ENCODE measurements at regions not wholly inside any gene's neighbourhood (a gene's known extent, or its start where the extent isn't known, plus 50 kb on each side); places are given as distances from the start of the nearest gene placed in this dataset.
A peak's percentile ranks its signal among the peaks of the same experiment; 100 is the strongest.

DNA sequence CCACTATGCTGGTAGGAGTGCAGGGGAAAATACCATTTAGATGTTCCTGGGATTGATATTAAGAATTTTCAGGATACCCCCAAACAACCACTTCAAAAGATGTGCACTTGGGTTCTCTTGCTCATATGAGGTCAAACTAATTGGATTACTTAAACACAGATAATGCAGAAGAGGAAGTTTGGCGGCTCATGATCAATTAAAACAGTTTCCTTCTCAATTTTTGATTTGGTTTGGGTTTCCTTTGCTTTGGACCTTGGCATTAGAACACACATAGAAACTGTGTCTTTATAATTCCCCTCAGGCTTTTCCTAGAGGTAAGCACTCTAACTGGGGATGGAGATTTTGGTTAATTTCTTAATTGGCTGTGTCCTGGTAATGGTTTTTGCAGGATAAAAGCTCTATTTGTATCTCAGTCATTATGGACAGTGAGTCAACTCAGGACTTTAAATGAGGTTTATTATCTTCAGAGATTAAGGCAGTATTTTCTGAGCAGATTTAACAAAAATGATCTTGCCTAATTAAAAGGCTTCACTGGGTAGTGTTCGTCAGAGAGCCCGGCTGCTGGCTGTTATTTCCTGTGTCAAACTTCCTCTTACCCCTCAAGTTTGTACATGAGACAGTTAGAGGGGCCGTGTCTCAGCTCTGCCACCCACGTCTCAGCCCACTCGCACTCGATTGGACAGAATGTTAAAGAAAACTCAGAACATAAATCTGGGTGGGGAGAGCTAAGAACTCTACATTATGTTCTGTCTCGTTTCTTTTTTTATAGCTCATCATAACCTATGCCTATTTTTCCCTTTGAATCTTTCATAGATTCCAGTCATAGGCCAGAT lies 50.3 kb upstream of the PREP start:
- H3K4me1 Mint-ChIP-seq: peaks cover 9% of the 10 kb centered on the region
- H3K9me3 ChIP-seq (replicated peaks in 1 of 2; ENCODE audit: control insufficient read depth in 1 of 2, insufficient read depth in 1 of 2, low read length in 2 of 2): no peaks in the 10 kb centered on the region
- peaks cover 8 to 10% of the 10 kb centered on the region in 2 donors for H3K4me1 ChIP-seq (ENCODE audit: control insufficient read depth in 1 of 2, insufficient read depth in 2 of 2, low read length in 2 of 2)
- no peaks in the 10 kb centered on the region for H3K27me3 Mint-ChIP-seq (ENCODE audit: low read depth in 3 of 3)
- peaks cover 0 to 2% (median 0%) of the 10 kb centered on the region in 7 donors for H3K9me3 Mint-ChIP-seq
- H2AFZ ChIP-seq (ENCODE audit: insufficient read depth, low read depth, low read length, poor library complexity, severe bottlenecking): peak overlapping the region; percentile 33
- peak; percentile 3 to 8 (median 4) for DNase-seq
- TF ChIP-seq, protein P1, sequence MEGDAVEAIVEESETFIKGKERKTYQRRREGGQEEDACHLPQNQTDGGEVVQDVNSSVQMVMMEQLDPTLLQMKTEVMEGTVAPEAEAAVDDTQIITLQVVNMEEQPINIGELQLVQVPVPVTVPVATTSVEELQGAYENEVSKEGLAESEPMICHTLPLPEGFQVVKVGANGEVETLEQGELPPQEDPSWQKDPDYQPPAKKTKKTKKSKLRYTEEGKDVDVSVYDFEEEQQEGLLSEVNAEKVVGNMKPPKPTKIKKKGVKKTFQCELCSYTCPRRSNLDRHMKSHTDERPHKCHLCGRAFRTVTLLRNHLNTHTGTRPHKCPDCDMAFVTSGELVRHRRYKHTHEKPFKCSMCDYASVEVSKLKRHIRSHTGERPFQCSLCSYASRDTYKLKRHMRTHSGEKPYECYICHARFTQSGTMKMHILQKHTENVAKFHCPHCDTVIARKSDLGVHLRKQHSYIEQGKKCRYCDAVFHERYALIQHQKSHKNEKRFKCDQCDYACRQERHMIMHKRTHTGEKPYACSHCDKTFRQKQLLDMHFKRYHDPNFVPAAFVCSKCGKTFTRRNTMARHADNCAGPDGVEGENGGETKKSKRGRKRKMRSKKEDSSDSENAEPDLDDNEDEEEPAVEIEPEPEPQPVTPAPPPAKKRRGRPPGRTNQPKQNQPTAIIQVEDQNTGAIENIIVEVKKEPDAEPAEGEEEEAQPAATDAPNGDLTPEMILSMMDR (IDR thresholded peaks at IDR 0.05): no peak
- no peaks in the 10 kb centered on the region for H3K36me3 Mint-ChIP-seq
- intact Hi-C loops (cut with micrococcal nuclease): no loop called here
- H3K79me2 ChIP-seq (ENCODE audit: insufficient read depth, low read length): no peaks in the 10 kb centered on the region
- H3K27me3 ChIP-seq (ENCODE audit: control insufficient read depth in 2 of 2, insufficient read depth in 2 of 2, low read length in 2 of 2): no peaks in the 10 kb centered on the region
- H3K27ac ChIP-seq (ENCODE audit: low read depth in 1 of 2, low read length in 2 of 2): no peak overlapping the region
- H3K4me3 ChIP-seq (replicated peaks in 1 of 3; ENCODE audit: low read depth in 2 of 3, low read length in 3 of 3): no peak overlapping the region
- H3K9ac ChIP-seq (ENCODE audit: insufficient read depth, low read length, poor library complexity, severe bottlenecking): no peak overlapping the region
- peak overlapping the region in 1 of 2 donors; percentile 73 for H3K4me3 Mint-ChIP-seq
- H3K27ac Mint-ChIP-seq: peak overlapping the region in 1 of 7 donors; percentile 37
- H4K20me1 ChIP-seq (ENCODE audit: insufficient read depth, low read length): no peaks in the 10 kb centered on the region
- peak overlapping the region; percentile 18 for H3K4me2 ChIP-seq (replicated peaks; ENCODE audit: extremely low read depth, low read length, poor library complexity, severe bottlenecking)
- WGBS (ENCODE audit: insufficient coverage): no CpG with 5 or more reads among the region's 8 CpGs
- no peaks in the 10 kb centered on the region for H3K36me3 ChIP-seq (replicated peaks in 1 of 2; ENCODE audit: control insufficient read depth in 1 of 2, insufficient read depth in 2 of 2, low read length in 2 of 2)
